A549 (cell line): ENCODE measurements at regions not wholly inside any gene's neighbourhood (a gene's known extent, or its start where the extent isn't known, plus 50 kb on each side); places are given as distances from the start of the nearest gene placed in this dataset.

ENCODE experiments used
- ATAC-seq, 2 experiments: fragments of 200-7000 bp in 1 of 2; fragments of >200 bp in 1 of 2; cut with Nextera tagmentation in 1 of 2; cut with Tn5 transposase in 1 of 2; 3 replicates each; pipeline versions ENCODE4 v1.8.0 to v1.9.1; 2018 to 2020; ENCODE audit warnings: mild to moderate bottlenecking in 1 of 2, moderate library complexity in 1 of 2
- CTCF ChIA-PET: fragments of 300-600 bp; sonication (Branson Sonifier 250); formaldehyde crosslinking; extraction: SDS; loops from one replicate; lab custom pipeline; 2021; ENCODE audit warnings: antibody characterized with exemption, inconsistent platforms; lab: Yijun Ruan, JAX
- POLR2A ChIA-PET: fragments of 350-600 bp; formaldehyde crosslinking; extraction: SDS; loops from one replicate; lab custom pipeline; 2021; ENCODE audit warnings: antibody characterized with exemption, inconsistent platforms; lab: Yijun Ruan, JAX
- DNase-seq, 2 experiments: peaks; one replicate each; pipeline versions ENCODE4 v3.0.0 to v3.0.0-alpha.2; 2011 to 2016; ENCODE audit warnings: low read depth in 1 of 2, low spot score in 1 of 2
- FAIRE-seq: peaks from 2 replicates; lab custom pipeline; 2011; peaks lifted over from hg19 to GRCh38; lab: Jason Lieb, UNC
- H3K27ac ChIP-seq, 2 experiments: fragments of >200 bp; sonication (Bioruptor Twin); formaldehyde crosslinking; 3 replicates each; pipeline ENCODE4 v1.5.1; 2016 to 2017
- H3K4me1 ChIP-seq: fragments of >200 bp; sonication (Bioruptor Twin); formaldehyde crosslinking; 3 replicates; pipeline ENCODE4 v1.6.1; 2016
- H3K4me2 ChIP-seq: fragments of >200 bp; sonication (Bioruptor Twin); formaldehyde crosslinking; 3 replicates; pipeline ENCODE4 v1.6.1; 2016
- H3K4me3 ChIP-seq: fragments of >200 bp; sonication (Bioruptor Twin); formaldehyde crosslinking; 3 replicates; pipeline ENCODE4 v1.5.1; 2016
- H3K9me3 ChIP-seq: fragments of >200 bp; sonication (Bioruptor Twin); formaldehyde crosslinking; 3 replicates; pipeline ENCODE4 v1.6.1; 2016
- CBX8 ChIP-seq: fragments of 200-600 bp; sonication (generic); IDR thresholded peaks from 2 replicates; pipeline ENCODE4 v1.6.1; 2016
- CHD2 ChIP-seq: fragments of 150-350 bp; IDR thresholded peaks from 2 replicates; pipeline ENCODE4 v1.6.1; 2014; ENCODE audit warnings: low read length; ENCODE audit not compliant: partially characterized antibody
- EHMT2 ChIP-seq: fragments of 200-600 bp; sonication (generic); IDR thresholded peaks from 2 replicates; pipeline ENCODE4 v1.6.1; 2016; ENCODE audit warnings: antibody characterized with exemption, low read depth, mild to moderate bottlenecking, moderate library complexity
- ESRRA ChIP-seq: fragments of 150-350 bp; IDR thresholded peaks from 2 replicates; pipeline ENCODE4 v1.6.1; 2014; ENCODE audit warnings: mild to moderate bottlenecking, low read length, borderline replicate concordance
- HOXA7 ChIP-seq: fragments of 250-450 bp; sonication (Bioruptor Pico); IDR thresholded peaks from 2 replicates; pipeline ENCODE4 v1.5.0; 2020; ENCODE audit warnings: mild to moderate bottlenecking, moderate library complexity
- HOXB13 ChIP-seq: fragments of 250-450 bp; sonication (Bioruptor Pico); IDR thresholded peaks from 2 replicates; pipeline ENCODE4 v1.5.0; 2020; ENCODE audit warnings: low read depth, mild to moderate bottlenecking, moderate library complexity
- JUN ChIP-seq, 2 experiments: fragments of >200 bp; sonication (Bioruptor Twin); formaldehyde crosslinking; IDR thresholded peaks; 2 replicates in 1 of 2; 3 replicates in 1 of 2; pipeline ENCODE4 v1.6.1; 2016 to 2017
- JUNB ChIP-seq: fragments of >200 bp; sonication (Bioruptor Twin); formaldehyde crosslinking; IDR thresholded peaks from 2 replicates; pipeline ENCODE4 v1.6.1; 2016
- KDM5A ChIP-seq: fragments of 200-600 bp; sonication (generic); IDR thresholded peaks from 2 replicates; pipeline ENCODE4 v1.6.1; 2016; ENCODE audit warnings: antibody characterized with exemption, mild to moderate bottlenecking
- MYC ChIP-seq: IDR thresholded peaks from 2 replicates; pipeline ENCODE4 v1.6.1; 2012; ENCODE audit warnings: mild to moderate bottlenecking, inconsistent platforms, low read length, improper control_type of control experiment, borderline replicate concordance
- NPAS2 ChIP-seq: fragments of 250-450 bp; sonication (Bioruptor Pico); IDR thresholded peaks from 2 replicates; pipeline ENCODE4 v1.8.0; 2022; ENCODE audit warnings: mild to moderate bottlenecking, moderate library complexity, borderline replicate concordance
- PHF8 ChIP-seq: fragments of 200-600 bp; sonication (generic); IDR thresholded peaks from 2 replicates; pipeline ENCODE4 v1.6.1; 2016; ENCODE audit warnings: low read depth, mild to moderate bottlenecking, antibody characterized with exemption, moderate library complexity, borderline replicate concordance
- RAD21 ChIP-seq, 2 experiments: fragments of >200 bp in 1 of 2; sonication (Bioruptor Twin) in 1 of 2; formaldehyde crosslinking in 1 of 2; IDR thresholded peaks in 1 of 2; conservative IDR thresholded peaks in 1 of 2; 2 replicates in 1 of 2; 3 replicates in 1 of 2; pipeline ENCODE4 v1.6.1; 2012 to 2018; ENCODE audit warnings: inconsistent platforms in 1 of 2
- RNF2 ChIP-seq: fragments of 200-600 bp; sonication (generic); IDR thresholded peaks from 2 replicates; pipeline ENCODE4 v1.6.1; 2016; ENCODE audit warnings: low read depth, mild to moderate bottlenecking, antibody characterized with exemption, moderate library complexity, borderline replicate concordance
- SMC3 ChIP-seq: fragments of >200 bp; sonication (Bioruptor Twin); formaldehyde crosslinking; IDR thresholded peaks from 3 replicates; pipeline ENCODE4 v1.6.1; 2018; ENCODE audit warnings: inconsistent platforms
- SREBF2 ChIP-seq: fragments of 450-650 bp; IDR thresholded peaks from 2 replicates; pipeline ENCODE4 v1.6.1; 2014; ENCODE audit warnings: mild to moderate bottlenecking, moderate library complexity
- TFCP2L1 ChIP-seq: fragments of 250-450 bp; sonication (Bioruptor Pico); IDR thresholded peaks from 2 replicates; pipeline ENCODE4 v1.5.0; 2021; ENCODE audit warnings: mild to moderate bottlenecking
- ZFP36 ChIP-seq: fragments of 450-650 bp; IDR thresholded peaks from 2 replicates; pipeline ENCODE4 v1.6.1; 2014; ENCODE audit warnings: borderline replicate concordance; ENCODE audit not compliant: partially characterized antibody
- WGBS: methylation state at CpG from one replicate; pipeline ENCODE4 v1.1.6; 2017; ENCODE audit errors: missing lambda C conversion rate; 5-methylcytosine and 5-hydroxymethylcytosine counted together
- TF ChIP-seq, protein P1 (sequence below): fragments of 450-650 bp; IDR thresholded peaks from 2 replicates; pipeline ENCODE4 v1.6.1; 2014; ENCODE audit warnings: antibody characterized with exemption
- TF ChIP-seq, protein P2 (sequence below): fragments of >200 bp; sonication (Bioruptor Twin); formaldehyde crosslinking; IDR thresholded peaks from 3 replicates; pipeline ENCODE4 v1.5.1; 2016

DNA sequence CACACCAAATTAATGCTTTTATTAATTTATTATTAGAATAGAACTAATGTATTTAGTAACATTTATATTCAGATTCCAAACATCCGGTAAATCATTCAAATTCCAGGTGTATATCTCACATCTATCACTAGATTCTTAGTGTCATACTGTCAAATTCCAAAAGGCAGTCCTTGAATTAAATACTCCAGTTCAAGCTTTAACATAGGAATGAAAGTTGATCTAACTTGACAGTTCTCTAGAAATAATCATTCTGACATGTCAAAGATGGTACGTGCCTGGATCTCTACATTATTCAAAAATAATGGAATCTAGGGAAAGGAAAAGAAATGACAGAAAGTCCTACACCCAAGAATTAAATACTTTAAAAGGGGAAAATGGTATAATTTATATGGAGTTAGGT lies 1161.5 kb downstream of the PCDH9 start (continued):
- TF ChIP-seq RAD21 (conservative IDR thresholded peaks at IDR 0.05 in 1 of 2, IDR thresholded peaks at IDR 0.05 in 1 of 2): no peak
- no peak for TF ChIP-seq KDM5A
- no peak for TF ChIP-seq CHD2

DNA sequence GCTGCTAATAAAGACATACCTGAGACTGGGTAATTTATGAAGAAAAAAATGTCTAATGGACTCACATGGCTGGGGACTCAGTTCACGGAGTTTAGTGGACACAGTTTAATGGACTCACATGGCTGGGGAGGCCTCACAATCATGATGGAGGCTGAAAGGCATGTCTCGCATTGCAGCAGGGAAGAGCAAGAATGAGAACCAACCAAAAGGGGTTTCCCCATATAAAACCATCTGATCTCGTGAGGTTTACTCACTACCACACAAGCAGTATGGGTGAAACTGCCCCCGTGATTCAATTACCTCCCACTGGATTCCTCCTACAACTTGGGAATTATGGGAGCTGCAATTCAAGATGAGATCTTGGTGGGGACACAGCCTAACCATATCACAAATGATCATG lies 1181.2 kb downstream of the PCDH9 start:
- ChIA-PET CTCF (no interaction called here), POLR2A (no interaction called here)
- no peaks in the 10 kb centered on the region for H3K9me3 ChIP-seq
- DNase-seq (no peak), FAIRE-seq (no peak), ATAC-seq (no peak)
- no peaks in the 10 kb centered on the region for H3K4me1 ChIP-seq
- H3K27ac ChIP-seq: no peak overlapping the region
- WGBS: 85% methylated on average over 4 of the region's 4 CpGs
- H3K4me2 ChIP-seq: no peak overlapping the region
- no peak for TF ChIP-seq MYC
- H3K4me3 ChIP-seq: no peak overlapping the region

DNA sequence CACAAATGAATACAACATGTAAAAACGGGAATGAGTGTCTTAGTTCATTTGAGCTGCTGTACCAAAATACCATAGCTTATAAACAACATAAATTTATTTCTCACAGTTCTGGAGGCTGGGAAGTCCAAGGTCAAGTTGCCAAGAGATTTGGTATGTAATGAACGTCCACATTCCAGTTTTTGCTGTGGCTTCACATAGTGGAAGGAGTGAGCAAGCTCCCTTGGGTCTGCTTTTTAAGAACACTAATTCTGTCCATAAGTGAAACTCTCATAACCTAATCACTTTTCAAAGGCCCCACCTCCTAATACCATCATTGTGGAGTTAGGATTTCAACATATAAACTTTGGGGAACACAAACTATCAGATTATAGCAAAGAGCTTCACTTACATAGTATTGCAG lies 1189.6 kb downstream of the PCDH9 start:
- Histone ChIP-seq H3K9me3 (no peaks in the 10 kb centered on the region), H3K4me2 (no peak overlapping the region), H3K27ac (no peak overlapping the region), H3K4me3 (no peak overlapping the region), H3K4me1 (no peaks in the 10 kb centered on the region)
- ChIA-PET POLR2A (no interaction called here), CTCF (interaction anchor here (0.6 kb wide), 1 partner anchor 13 kb away, joined by 3 read pairs; no protein-coding TSS in a partner anchor)
- FAIRE-seq (no peak), DNase-seq (no peak), ATAC-seq (no peak)
- TF ChIP-seq HOXB13 (CRISPR knock-in tag) (no peak), RNF2 (no peak), CBX8 (no peak), EHMT2 (no peak), ESRRA (no peak), ZFP36 (no peak), HOXA7 (CRISPR knock-in tag) (no peak), JUNB (no peak), TFCP2L1 (no peak), SREBF2 (no peak), CHD2 (no peak), NPAS2 (CRISPR knock-in tag) (no peak), JUN (IDR thresholded peaks at IDR 0.05) (no peak), SMC3 (no peak), PHF8 (no peak)
- TF ChIP-seq, protein P1, sequence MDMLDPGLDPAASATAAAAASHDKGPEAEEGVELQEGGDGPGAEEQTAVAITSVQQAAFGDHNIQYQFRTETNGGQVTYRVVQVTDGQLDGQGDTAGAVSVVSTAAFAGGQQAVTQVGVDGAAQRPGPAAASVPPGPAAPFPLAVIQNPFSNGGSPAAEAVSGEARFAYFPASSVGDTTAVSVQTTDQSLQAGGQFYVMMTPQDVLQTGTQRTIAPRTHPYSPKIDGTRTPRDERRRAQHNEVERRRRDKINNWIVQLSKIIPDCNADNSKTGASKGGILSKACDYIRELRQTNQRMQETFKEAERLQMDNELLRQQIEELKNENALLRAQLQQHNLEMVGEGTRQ: no peak
- TF ChIP-seq, protein P2, sequence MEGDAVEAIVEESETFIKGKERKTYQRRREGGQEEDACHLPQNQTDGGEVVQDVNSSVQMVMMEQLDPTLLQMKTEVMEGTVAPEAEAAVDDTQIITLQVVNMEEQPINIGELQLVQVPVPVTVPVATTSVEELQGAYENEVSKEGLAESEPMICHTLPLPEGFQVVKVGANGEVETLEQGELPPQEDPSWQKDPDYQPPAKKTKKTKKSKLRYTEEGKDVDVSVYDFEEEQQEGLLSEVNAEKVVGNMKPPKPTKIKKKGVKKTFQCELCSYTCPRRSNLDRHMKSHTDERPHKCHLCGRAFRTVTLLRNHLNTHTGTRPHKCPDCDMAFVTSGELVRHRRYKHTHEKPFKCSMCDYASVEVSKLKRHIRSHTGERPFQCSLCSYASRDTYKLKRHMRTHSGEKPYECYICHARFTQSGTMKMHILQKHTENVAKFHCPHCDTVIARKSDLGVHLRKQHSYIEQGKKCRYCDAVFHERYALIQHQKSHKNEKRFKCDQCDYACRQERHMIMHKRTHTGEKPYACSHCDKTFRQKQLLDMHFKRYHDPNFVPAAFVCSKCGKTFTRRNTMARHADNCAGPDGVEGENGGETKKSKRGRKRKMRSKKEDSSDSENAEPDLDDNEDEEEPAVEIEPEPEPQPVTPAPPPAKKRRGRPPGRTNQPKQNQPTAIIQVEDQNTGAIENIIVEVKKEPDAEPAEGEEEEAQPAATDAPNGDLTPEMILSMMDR: no peak
- WGBS: 33% methylated on average over 2 of the region's 2 CpGs

DNA sequence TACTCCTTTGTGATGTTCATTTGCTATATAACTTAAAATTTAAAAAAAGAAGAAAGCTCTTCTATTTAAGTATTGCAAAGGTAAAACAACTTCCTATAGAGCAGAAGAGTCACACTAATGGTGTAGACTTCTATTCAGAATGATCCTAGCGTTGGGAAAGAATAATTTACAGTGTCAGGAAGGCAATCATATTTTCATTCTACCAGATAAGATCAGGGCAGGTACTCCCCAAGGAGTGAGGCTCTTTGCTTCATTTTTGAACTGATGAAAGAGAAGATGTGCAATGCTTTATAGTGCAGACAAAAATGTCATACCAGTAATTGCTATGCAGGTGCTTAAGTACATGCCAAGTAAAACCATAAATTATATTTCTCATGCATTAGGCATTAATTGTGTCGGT lies 1193.0 kb downstream of the PCDH9 start:
- H3K27ac ChIP-seq: no peak overlapping the region
- ChIA-PET CTCF (no interaction called here), POLR2A (no interaction called here)
- no peak for FAIRE-seq
- no peak for ATAC-seq
- 70% methylated on average over 2 of the region's 2 CpGs for WGBS
- TF ChIP-seq, protein P2: no peak
- no peak overlapping the region for H3K4me3 ChIP-seq
- H3K9me3 ChIP-seq: no peaks in the 10 kb centered on the region
- H3K4me2 ChIP-seq: no peak overlapping the region
- no peaks in the 10 kb centered on the region for H3K4me1 ChIP-seq
- DNase-seq: no peak
